ENCODE measurements at regions not wholly inside any gene's neighbourhood (a gene's known extent, or its start where the extent isn't known, plus 50 kb on each side); places are given as distances from the start of the nearest gene placed in this dataset.

GRCh38 chr2:103809941-103810441 lies 1043.9 kb upstream of the POU3F3 start:
- TF ChIP-seq EZH2 (IDR thresholded peaks at IDR 0.05), result no peak
- no peak for TF ChIP-seq ZBTB33 (IDR thresholded peaks at IDR 0.05; ENCODE audit: extremely low read depth, insufficient replicate concordance, low read length)
- CTCF ChIA-PET, result no interaction called here
- Histone ChIP-seq H3K4me1 (ENCODE audit: control insufficient read depth in 1 of 2, insufficient read depth in 2 of 2, low read length in 2 of 2) (no peaks in the 10 kb centered on the region), H3K79me2 (ENCODE audit: insufficient read depth, low read length) (no peaks in the 10 kb centered on the region), H3K4me2 (ENCODE audit: low read length) (no peak overlapping the region), H3K27ac (ENCODE audit: low read depth, low read length) (no peak overlapping the region), H3K36me3 (ENCODE audit: control insufficient read depth in 1 of 2, insufficient read depth in 2 of 2, low read length in 2 of 2) (no peaks in the 10 kb centered on the region), H3K9ac (ENCODE audit: low read length) (no peak overlapping the region), H3K27me3 (ENCODE audit: insufficient read depth, low read length) (no peaks in the 10 kb centered on the region), H3K4me3 (replicated peaks in 1 of 2; ENCODE audit: low read depth in 1 of 2, low read length in 2 of 2) (no peak overlapping the region), H3K9me3 (ENCODE audit: control insufficient read depth in 1 of 2, insufficient read depth in 1 of 2, low read depth in 1 of 2, low read length in 2 of 2) (peaks cover 6 to 17% of the 10 kb centered on the region in 2 experiments; a peak in 2 of 4 replicates), H2AFZ (ENCODE audit: low read depth, low read length, poor library complexity, severe bottlenecking) (no peak overlapping the region), H4K20me1 (ENCODE audit: insufficient read depth) (no peaks in the 10 kb centered on the region), H3K9me2 (ENCODE audit: insufficient read depth) (no peaks in the 10 kb centered on the region)
- RAD21 ChIA-PET (ENCODE audit: low non-redundant PET in 1 of 2, low total read pairs in 2 of 2, uncharacterized antibody in 2 of 2, unreplicated experiment in 2 of 2), result no interaction called here
- intact Hi-C loops (cut with micrococcal nuclease), result no loop called here
- DNase-seq (ENCODE audit: low read depth, low spot score) (no peak), ATAC-seq (no peak)
- POLR2A ChIA-PET, result no interaction called here
- no TSS peak for BruUV-seq (replicated peaks)

GRCh38 chr2:103810875-103811274 lies 1043.0 kb upstream of the POU3F3 start:
- RAD21 ChIA-PET (ENCODE audit: low non-redundant PET in 1 of 2, low total read pairs in 2 of 2, uncharacterized antibody in 2 of 2, unreplicated experiment in 2 of 2), result no interaction called here
- peaks cover 10 to 17% of the 10 kb centered on the region in 2 experiments; a peak in 2 of 4 replicates for H3K9me3 ChIP-seq (ENCODE audit: control insufficient read depth in 1 of 2, insufficient read depth in 1 of 2, low read depth in 1 of 2, low read length in 2 of 2)
- TF ChIP-seq MAX (IDR thresholded peaks at IDR 0.05), result no peak
- no peak for TF ChIP-seq SRF (IDR thresholded peaks at IDR 0.05; ENCODE audit: low read depth)
- no peak for TF ChIP-seq TCF7L2 (IDR thresholded peaks at IDR 0.05; ENCODE audit: borderline replicate concordance, extremely low read depth, insufficient read depth, insufficient read length)
- TF ChIP-seq ZFX (IDR thresholded peaks at IDR 0.05), result no peak
- no peak for TF ChIP-seq ZNF274 (IDR thresholded peaks at IDR 0.05; ENCODE audit: low read depth, low read length)
- no peak for TF ChIP-seq EZH2phosphoT487 (IDR thresholded peaks at IDR 0.05; ENCODE audit: borderline replicate concordance)
- TF ChIP-seq POLR2AphosphoS5 (IDR thresholded peaks at IDR 0.05; ENCODE audit: low read depth, low read length), result no peak
- TF ChIP-seq YY1 (IDR thresholded peaks at IDR 0.05; ENCODE audit: extremely low read depth, insufficient replicate concordance, low read depth, low read length), result no peak
- TF ChIP-seq JUND (IDR thresholded peaks at IDR 0.05), result no peak
- TF ChIP-seq REST (IDR thresholded peaks at IDR 0.05; ENCODE audit: low read depth), result no peak

More at GRCh38 chr2:103810875-103811274, 1043.0 kb upstream of the POU3F3 start:
- Histone ChIP-seq H3K4me2 (ENCODE audit: low read length) (no peak overlapping the region), H3K79me2 (ENCODE audit: insufficient read depth, low read length) (no peaks in the 10 kb centered on the region), H3K9ac (ENCODE audit: low read length) (no peak overlapping the region), H3K27ac (ENCODE audit: low read depth, low read length) (no peak overlapping the region), H3K4me1 (ENCODE audit: control insufficient read depth in 1 of 2, insufficient read depth in 2 of 2, low read length in 2 of 2) (no peaks in the 10 kb centered on the region), H3K27me3 (ENCODE audit: insufficient read depth, low read length) (no peaks in the 10 kb centered on the region), H3K4me3 (replicated peaks in 1 of 2; ENCODE audit: low read depth in 1 of 2, low read length in 2 of 2) (no peak overlapping the region), H2AFZ (ENCODE audit: low read depth, low read length, poor library complexity, severe bottlenecking) (no peak overlapping the region), H4K20me1 (ENCODE audit: insufficient read depth) (no peaks in the 10 kb centered on the region), H3K9me2 (ENCODE audit: insufficient read depth) (no peaks in the 10 kb centered on the region), H3K36me3 (ENCODE audit: control insufficient read depth in 1 of 2, insufficient read depth in 2 of 2, low read length in 2 of 2) (no peaks in the 10 kb centered on the region)
- BruUV-seq (replicated peaks), result no TSS peak
- DNase-seq (ENCODE audit: low read depth, low spot score), result no peak
- intact Hi-C loops (cut with micrococcal nuclease), result no loop called here
- ChIA-PET CTCF (no interaction called here), POLR2A (no interaction called here)
- no peak for ATAC-seq
